IPS-NIHi7 (cell line): ENCODE measurements at regions not wholly inside any gene's neighbourhood (a gene's known extent, or its start where the extent isn't known, plus 50 kb on each side); places are given as distances from the start of the nearest gene placed in this dataset.
A peak's percentile ranks its signal among the peaks of the same experiment; 100 is the strongest.

ENCODE experiments used
- DNase-seq: peaks from one replicate; pipeline ENCODE4 v3.0.0; 2012; ENCODE audit warnings: mixed read lengths; ENCODE audit errors: extremely low spot score

- DNase-seq: no peak
Measured at GRCh38 chr18:67865400-67865799, 348.9 kb upstream of the DSEL start.

GRCh38 chr18:67864677-67865340 lies 348.3 kb upstream of the DSEL start:
- DNase-seq: no peak

- DNase-seq: no peak
Measured at GRCh38 chr18:67862069-67862468, 345.5 kb upstream of the DSEL start.

GRCh38 chr18:67854340-67854739 lies 337.8 kb upstream of the DSEL start:
- DNase-seq: no peak

GRCh38 chr18:67846422-67847098 lies 330.0 kb upstream of the DSEL start:
- DNase-seq: no peak

- no peak for DNase-seq
Measured at GRCh38 chr18:67845035-67845434, 328.5 kb upstream of the DSEL start.

- no peak for DNase-seq
Measured at GRCh38 chr18:67840379-67840778, 323.9 kb upstream of the DSEL start.

- no peak for DNase-seq
Measured at GRCh38 chr18:67818432-67818831, 301.9 kb upstream of the DSEL start.

GRCh38 chr18:67815280-67815679 lies 298.8 kb upstream of the DSEL start:
- no peak for DNase-seq

GRCh38 chr18:67813380-67814028 lies 297.0 kb upstream of the DSEL start:
- no peak for DNase-seq

- no peak for DNase-seq
Measured at GRCh38 chr18:67805261-67805660, 288.7 kb upstream of the DSEL start.

- no peak for DNase-seq
Measured at GRCh38 chr18:67794521-67794920, 278.0 kb upstream of the DSEL start.

- no peak for DNase-seq
Measured at GRCh38 chr18:67790527-67790926, 274.0 kb upstream of the DSEL start.

GRCh38 chr18:67789165-67789545 lies 272.6 kb upstream of the DSEL start:
- no peak for DNase-seq

GRCh38 chr18:67788310-67789164 lies 272.0 kb upstream of the DSEL start:
- peak; percentile 9 for DNase-seq

- DNase-seq: no peak
Measured at GRCh38 chr18:67783196-67783946, 266.9 kb upstream of the DSEL start.

- DNase-seq: no peak
Measured at GRCh38 chr18:67778016-67778415, 261.5 kb upstream of the DSEL start.

- DNase-seq: no peak
Measured at GRCh38 chr18:67776929-67777328, 260.4 kb upstream of the DSEL start.

- DNase-seq: no peak
Measured at GRCh38 chr18:67771271-67771670, 254.8 kb upstream of the DSEL start.

- no peak for DNase-seq
Measured at GRCh38 chr18:67770520-67770919, 254.0 kb upstream of the DSEL start.

- no peak for DNase-seq
Measured at GRCh38 chr18:67766930-67767329, 250.4 kb upstream of the DSEL start.
